Activated B cell treated with CpG ODN at 0.5 μM for 24 hours (primary cell): ENCODE measurements at regions not wholly inside any gene's neighbourhood (a gene's known extent, or its start where the extent isn't known, plus 50 kb on each side); places are given as distances from the start of the nearest gene placed in this dataset.

Experiments used
- ATAC-seq: fragments of 200-7000 bp; cut with Tn5 transposase; one replicate; pipeline ENCODE4 v1.10.0; 2021; ENCODE audit warnings: low read depth, mild to moderate bottlenecking, moderate library complexity
- CTCF ChIA-PET: fragments of 350-600 bp; sonication (Branson Sonifier 250); formaldehyde crosslinking; loops from one replicate; lab custom pipeline; 2021; ENCODE audit warnings: antibody characterized with exemption; lab: Charles Lee
- POLR2A ChIA-PET: fragments of 350-600 bp; sonication (Branson Sonifier 250); formaldehyde crosslinking; loops from one replicate; lab custom pipeline; 2021; ENCODE audit warnings: antibody characterized with exemption; lab: Charles Lee
- DNase-seq: peaks from one replicate; pipeline ENCODE4 v3.0.0; 2022
- H3K27ac Mint-ChIP-seq: one replicate; pipeline ENCODE4 v1.8.0; 2020; ENCODE audit warnings: mixed read lengths
- H3K27me3 Mint-ChIP-seq: one replicate; pipeline ENCODE4 v1.8.0; 2021; ENCODE audit warnings: mixed read lengths
- H3K36me3 Mint-ChIP-seq: one replicate; pipeline ENCODE4 v1.8.0; 2021; ENCODE audit warnings: low read depth, mixed read lengths
- H3K4me1 Mint-ChIP-seq: one replicate; pipeline ENCODE4 v1.8.0; 2021; ENCODE audit warnings: mixed read lengths
- H3K4me3 Mint-ChIP-seq: one replicate; pipeline ENCODE4 v1.8.0; 2020; ENCODE audit warnings: mild to moderate bottlenecking, mixed read lengths
- H3K9me3 Mint-ChIP-seq: one replicate; pipeline ENCODE4 v1.8.0; 2020; ENCODE audit warnings: mixed read lengths
- CTCF ChIP-seq: fragments of 200-600 bp; IDR thresholded peaks from one replicate; pipeline ENCODE4 v1.8.0; 2022; ENCODE audit warnings: antibody characterized with exemption, mild to moderate bottlenecking
- intact Hi-C: fragments of 100-400 bp; cut with micrococcal nuclease; formaldehyde crosslinking; loops from one replicate; pipeline ENCODE4 v1.15.1; 2024

- no peak for DNase-seq
- intact Hi-C loops: no loop called here
- Mint-ChIP-seq H3K9me3 (no peaks in the 10 kb centered on the region), H3K27me3 (peaks cover 2% of the 10 kb centered on the region), H3K4me3 (no peak overlapping the region), H3K27ac (no peak overlapping the region), H3K36me3 (no peaks in the 10 kb centered on the region), H3K4me1 (peaks cover 1% of the 10 kb centered on the region)
- TF ChIP-seq CTCF: no peak
- POLR2A ChIA-PET: no interaction called here
- CTCF ChIA-PET: no interaction called here
- no peak for ATAC-seq
Measured at GRCh38 chr13:108409730-108410129, 140.2 kb downstream of the TNFSF13B start.

GRCh38 chr13:108419768-108420167 lies 150.2 kb downstream of the TNFSF13B start:
- Mint-ChIP-seq H3K36me3 (no peaks in the 10 kb centered on the region), H3K27ac (no peak overlapping the region), H3K4me3 (no peak overlapping the region), H3K27me3 (no peaks in the 10 kb centered on the region), H3K9me3 (no peaks in the 10 kb centered on the region), H3K4me1 (no peaks in the 10 kb centered on the region)
- CTCF ChIA-PET: no interaction called here
- no peak for DNase-seq
- no peak for ATAC-seq
- POLR2A ChIA-PET: no interaction called here
- intact Hi-C loops: no loop called here
- TF ChIP-seq CTCF: no peak

- intact Hi-C loops: no loop called here
- Mint-ChIP-seq H3K9me3 (no peaks in the 10 kb centered on the region), H3K27ac (no peak overlapping the region), H3K27me3 (no peaks in the 10 kb centered on the region), H3K4me3 (no peak overlapping the region), H3K36me3 (no peaks in the 10 kb centered on the region), H3K4me1 (no peaks in the 10 kb centered on the region)
- POLR2A ChIA-PET: no interaction called here
- DNase-seq (no peak), ATAC-seq (no peak)
- no peak for TF ChIP-seq CTCF
- CTCF ChIA-PET: no interaction called here
Measured at GRCh38 chr13:108425056-108425455, 155.5 kb downstream of the TNFSF13B start.

GRCh38 chr13:108426893-108427292 lies 157.4 kb downstream of the TNFSF13B start:
- ChIA-PET CTCF (no interaction called here), POLR2A (no interaction called here)
- no peak for ATAC-seq
- DNase-seq: no peak
- no peak for TF ChIP-seq CTCF
- Mint-ChIP-seq H3K4me1 (no peaks in the 10 kb centered on the region), H3K27me3 (no peaks in the 10 kb centered on the region), H3K27ac (no peak overlapping the region), H3K4me3 (no peak overlapping the region), H3K9me3 (no peaks in the 10 kb centered on the region), H3K36me3 (no peaks in the 10 kb centered on the region)
- intact Hi-C loops: no loop called here

- intact Hi-C loops: no loop called here
- Mint-ChIP-seq H3K4me1 (no peaks in the 10 kb centered on the region), H3K4me3 (no peak overlapping the region), H3K27me3 (no peaks in the 10 kb centered on the region), H3K9me3 (peaks cover 2% of the 10 kb centered on the region), H3K36me3 (no peaks in the 10 kb centered on the region), H3K27ac (no peak overlapping the region)
- ChIA-PET POLR2A (no interaction called here), CTCF (no interaction called here)
- DNase-seq: no peak
- TF ChIP-seq CTCF: no peak
- ATAC-seq: no peak
Measured at GRCh38 chr13:108427355-108427754, 157.8 kb downstream of the TNFSF13B start.
